Hepatocyte (in vitro differentiated cells): ENCODE measurements at regions not wholly inside any gene's neighbourhood (a gene's known extent, or its start where the extent isn't known, plus 50 kb on each side); places are given as distances from the start of the nearest gene placed in this dataset.

Experiments used
- EZH2 ChIP-seq: fragments of 200-600 bp; sonication (generic); IDR thresholded peaks from 2 replicates; pipeline ENCODE4 v1.6.1; 2016; ENCODE audit warnings: antibody characterized with exemption, mild to moderate bottlenecking, borderline replicate concordance
- EZH2phosphoT487 ChIP-seq: fragments of 200-600 bp; sonication (generic); IDR thresholded peaks from one replicate; pipeline ENCODE4 v1.6.1; 2018; ENCODE audit warnings: antibody characterized with exemption, mild to moderate bottlenecking, low read depth, moderate library complexity; ENCODE audit not compliant: unreplicated experiment, severe bottlenecking
- TF ChIP-seq, protein P1 (sequence below): fragments of 200-600 bp; sonication (generic); IDR thresholded peaks from 2 replicates; pipeline ENCODE4 v1.5.1; 2016; ENCODE audit warnings: antibody characterized with exemption, mild to moderate bottlenecking; ENCODE audit not compliant: poor library complexity

DNA sequence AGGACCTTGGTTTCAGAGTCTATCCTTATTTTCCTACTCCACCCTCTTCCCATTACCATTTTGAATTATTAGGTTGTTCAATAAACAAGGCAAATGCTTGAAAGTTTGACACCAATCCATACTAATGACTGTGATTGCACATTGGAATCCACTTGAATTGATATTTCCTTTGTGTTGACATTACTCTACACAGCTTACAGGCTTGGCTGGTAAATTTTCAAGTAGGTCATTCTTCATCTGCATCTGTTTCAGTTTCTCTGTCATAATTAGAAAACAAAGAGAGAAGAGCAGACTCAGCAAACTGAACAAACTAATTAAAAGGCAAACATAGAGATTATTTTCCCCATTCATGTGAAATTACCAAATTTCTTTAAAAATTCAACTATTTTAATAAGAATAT, 732.9 kb upstream of the BCHE start:
- TF ChIP-seq EZH2 (no peak), EZH2phosphoT487 (no peak)
- TF ChIP-seq, protein P1, sequence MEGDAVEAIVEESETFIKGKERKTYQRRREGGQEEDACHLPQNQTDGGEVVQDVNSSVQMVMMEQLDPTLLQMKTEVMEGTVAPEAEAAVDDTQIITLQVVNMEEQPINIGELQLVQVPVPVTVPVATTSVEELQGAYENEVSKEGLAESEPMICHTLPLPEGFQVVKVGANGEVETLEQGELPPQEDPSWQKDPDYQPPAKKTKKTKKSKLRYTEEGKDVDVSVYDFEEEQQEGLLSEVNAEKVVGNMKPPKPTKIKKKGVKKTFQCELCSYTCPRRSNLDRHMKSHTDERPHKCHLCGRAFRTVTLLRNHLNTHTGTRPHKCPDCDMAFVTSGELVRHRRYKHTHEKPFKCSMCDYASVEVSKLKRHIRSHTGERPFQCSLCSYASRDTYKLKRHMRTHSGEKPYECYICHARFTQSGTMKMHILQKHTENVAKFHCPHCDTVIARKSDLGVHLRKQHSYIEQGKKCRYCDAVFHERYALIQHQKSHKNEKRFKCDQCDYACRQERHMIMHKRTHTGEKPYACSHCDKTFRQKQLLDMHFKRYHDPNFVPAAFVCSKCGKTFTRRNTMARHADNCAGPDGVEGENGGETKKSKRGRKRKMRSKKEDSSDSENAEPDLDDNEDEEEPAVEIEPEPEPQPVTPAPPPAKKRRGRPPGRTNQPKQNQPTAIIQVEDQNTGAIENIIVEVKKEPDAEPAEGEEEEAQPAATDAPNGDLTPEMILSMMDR = no peak
